HG02623 (cell line): ENCODE measurements at regions not wholly inside any gene's neighbourhood (a gene's known extent, or its start where the extent isn't known, plus 50 kb on each side); places are given as distances from the start of the nearest gene placed in this dataset.
A peak's percentile ranks its signal among the peaks of the same experiment; 100 is the strongest.

Experiments used
- ATAC-seq: cut with Tn5 transposase; IDR thresholded peaks from one replicate; pipeline ENCODE4 v1.9.1; 2021; ENCODE audit warnings: moderate library complexity; ENCODE audit not compliant: unreplicated experiment

- ATAC-seq = no peak
These were observed 992.4 kb downstream of the NSUN3 start for GRCh38 chr3:95055288-95055687.

- no peak for ATAC-seq
These were observed 1019.3 kb downstream of the NSUN3 start for GRCh38 chr3:95082191-95082590.

GRCh38 chr3:95084738-95085137, 1021.9 kb downstream of the NSUN3 start:
- ATAC-seq = no peak

GRCh38 chr3:95088464-95088863, 1025.6 kb downstream of the NSUN3 start:
- no peak for ATAC-seq

- ATAC-seq = no peak
These were observed 1034.6 kb downstream of the NSUN3 start for GRCh38 chr3:95097493-95097892.

GRCh38 chr3:95120921-95121320, 1058.1 kb downstream of the NSUN3 start:
- no peak for ATAC-seq

- ATAC-seq = no peak
These were observed 1060.2 kb downstream of the NSUN3 start for GRCh38 chr3:95123104-95123503.

- ATAC-seq = no peak
These were observed 1072.0 kb downstream of the NSUN3 start for GRCh38 chr3:95134693-95135413.

GRCh38 chr3:95148107-95148506, 1085.2 kb downstream of the NSUN3 start:
- no peak for ATAC-seq

GRCh38 chr3:95151590-95151989, 1088.7 kb downstream of the NSUN3 start:
- ATAC-seq = no peak

- ATAC-seq = no peak
These were observed 1091.9 kb downstream of the NSUN3 start for GRCh38 chr3:95154766-95155165.

- ATAC-seq = no peak
These were observed 1099.9 kb downstream of the NSUN3 start for GRCh38 chr3:95162794-95163193.

- no peak for ATAC-seq
These were observed 1104.9 kb downstream of the NSUN3 start for GRCh38 chr3:95167748-95168147.

GRCh38 chr3:95168526-95168925, 1105.7 kb downstream of the NSUN3 start:
- no peak for ATAC-seq

- no peak for ATAC-seq
These were observed 1109.5 kb downstream of the NSUN3 start for GRCh38 chr3:95172164-95172943.

GRCh38 chr3:95177096-95177495, 1114.2 kb downstream of the NSUN3 start:
- peak; percentile 43 for ATAC-seq

- no peak for ATAC-seq
These were observed 1121.2 kb downstream of the NSUN3 start for GRCh38 chr3:95184038-95184437.

GRCh38 chr3:95189348-95189747, 1126.5 kb downstream of the NSUN3 start:
- ATAC-seq = no peak

GRCh38 chr3:95197661-95198060, 1134.8 kb downstream of the NSUN3 start:
- no peak for ATAC-seq

- ATAC-seq = no peak
These were observed 1137.5 kb downstream of the NSUN3 start for GRCh38 chr3:95200384-95200783.

GRCh38 chr3:95210878-95211277, 1148.0 kb downstream of the NSUN3 start:
- ATAC-seq = no peak

- no peak for ATAC-seq
These were observed 1149.3 kb downstream of the NSUN3 start for GRCh38 chr3:95212117-95212516.
